Loucy (cell line): ENCODE measurements at regions not wholly inside any gene's neighbourhood (a gene's known extent, or its start where the extent isn't known, plus 50 kb on each side); places are given as distances from the start of the nearest gene placed in this dataset.

ENCODE experiments used
- CTCF ChIP-seq: fragments of 200-600 bp; sonication (generic); conservative IDR thresholded peaks from 2 replicates; pipeline ENCODE4 v1.5.1; 2014; ENCODE audit warnings: mild to moderate bottlenecking, antibody characterized with exemption, low read length
- EZH2phosphoT487 ChIP-seq: fragments of 200-600 bp; IDR thresholded peaks from 2 replicates; pipeline ENCODE4 v1.6.1; 2018; ENCODE audit warnings: antibody characterized with exemption, mild to moderate bottlenecking, moderate library complexity, borderline replicate concordance

DNA sequence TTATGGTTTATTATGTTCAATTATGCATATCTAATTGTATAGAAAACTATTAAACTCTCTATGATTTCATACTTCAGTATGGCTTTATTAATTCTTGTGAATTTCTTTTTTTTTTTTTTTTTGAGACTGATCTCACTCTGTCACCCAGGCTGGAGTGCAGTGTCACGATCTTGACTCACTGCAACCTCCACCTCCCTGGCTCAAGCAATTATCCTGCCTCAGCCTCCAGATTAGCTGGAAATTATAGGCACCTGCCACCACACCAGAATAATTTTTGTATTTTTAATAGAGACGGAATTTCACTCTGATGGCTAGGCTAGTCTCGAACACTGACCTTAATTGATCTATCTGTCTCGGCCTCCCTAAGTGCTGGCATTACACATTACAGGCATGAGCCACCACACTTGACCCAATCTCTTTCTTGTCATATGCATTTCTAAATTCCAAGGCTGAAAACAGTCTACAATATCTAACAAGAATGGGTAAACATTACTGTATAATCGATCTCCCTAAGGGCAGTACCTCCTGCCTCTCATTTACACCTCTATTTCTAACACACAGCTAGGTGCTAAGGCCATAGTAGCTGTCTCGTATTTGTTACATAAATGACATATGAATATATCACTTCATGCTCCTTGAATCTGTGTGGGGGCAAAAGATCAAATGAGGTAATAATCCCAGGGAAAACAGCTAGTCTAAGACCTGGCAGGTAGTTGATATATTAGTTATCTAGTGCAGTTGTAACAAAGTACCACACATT is 258.2 kb upstream of the CDH8 start:
- no peak for TF ChIP-seq CTCF
- no peak for TF ChIP-seq EZH2phosphoT487
